ENCODE measurements at regions not wholly inside any gene's neighbourhood (a gene's known extent, or its start where the extent isn't known, plus 50 kb on each side); places are given as distances from the start of the nearest gene placed in this dataset.

- Histone ChIP-seq H3K9me3 (ENCODE audit: low read depth) (no peaks in the 10 kb centered on the region), H4K20me1 (ENCODE audit: insufficient read depth) (no peaks in the 10 kb centered on the region), H3K9me2 (ENCODE audit: insufficient read depth) (no peaks in the 10 kb centered on the region), H3K4me1 (ENCODE audit: insufficient read depth) (peaks cover 29% of the 10 kb centered on the region), H3F3A (ENCODE audit: insufficient read depth) (peaks cover 21% of the 10 kb centered on the region; the same call in 1 of the 2 replicates), H3K27ac (no peak overlapping the region), H3K4me2 (ENCODE audit: unreplicated experiment) (no peak overlapping the region), H2AFZ (peak overlapping the region; percentile 34; the same call in 1 of the 2 replicates), H3K27me3 (replicated peaks; ENCODE audit: insufficient read depth) (no peaks in the 10 kb centered on the region), H3K36me3 (ENCODE audit: low read depth) (no peaks in the 10 kb centered on the region), H3K9ac (no peak overlapping the region), H3K79me2 (ENCODE audit: insufficient read depth) (no peaks in the 10 kb centered on the region), H3K4me3 (no peak overlapping the region)
- DNase-seq = no peak
- WGBS, 2 experiments (ENCODE audit: low coverage in 1 of 2, low lambda C conversion rate in 2 of 2, missing lambda C conversion rate in 2 of 2) = 95 to 98% methylated on average over 3 of the region's 3 CpGs
- TF ChIP-seq EZH2 (IDR thresholded peaks at IDR 0.05; ENCODE audit: insufficient read depth, poor library complexity, severe bottlenecking) (no peak), EZH2phosphoT487 (IDR thresholded peaks at IDR 0.05; ENCODE audit: insufficient read depth, low read depth) (no peak)
- in situ Hi-C loops (cut with MboI) = no loop called here
These were observed 428.5 kb upstream of the RUNX1 start for GRCh38 chr21:35477622-35478021.

GRCh38 chr21:35476621-35477395 lies 427.7 kb upstream of the RUNX1 start:
- no peak overlapping the region for H3K9ac ChIP-seq
- peak; percentile 54 for DNase-seq
- TF ChIP-seq EZH2 (IDR thresholded peaks at IDR 0.05; ENCODE audit: insufficient read depth, poor library complexity, severe bottlenecking) (no peak), EZH2phosphoT487 (IDR thresholded peaks at IDR 0.05; ENCODE audit: insufficient read depth, low read depth) (no peak)
- H3K4me2 ChIP-seq (ENCODE audit: unreplicated experiment) = no peak overlapping the region
- H3K79me2 ChIP-seq (ENCODE audit: insufficient read depth) = no peaks in the 10 kb centered on the region
- H3K4me1 ChIP-seq (ENCODE audit: insufficient read depth) = peaks cover 29% of the 10 kb centered on the region
- peak overlapping the region; percentile 34 for H2AFZ ChIP-seq
- no peaks in the 10 kb centered on the region for H4K20me1 ChIP-seq (ENCODE audit: insufficient read depth)
- in situ Hi-C loops (cut with MboI) = no loop called here
- H3K27me3 ChIP-seq (replicated peaks; ENCODE audit: insufficient read depth) = no peaks in the 10 kb centered on the region
- peaks cover 21% of the 10 kb centered on the region; the same call in 1 of the 2 replicates for H3F3A ChIP-seq (ENCODE audit: insufficient read depth)
- no peaks in the 10 kb centered on the region for H3K9me3 ChIP-seq (ENCODE audit: low read depth)
- no peaks in the 10 kb centered on the region for H3K9me2 ChIP-seq (ENCODE audit: insufficient read depth)
- WGBS, 2 experiments (ENCODE audit: low coverage in 1 of 2, low lambda C conversion rate in 2 of 2, missing lambda C conversion rate in 2 of 2) = 40 to 44% methylated on average over 9 of the region's 9 CpGs
- no peak overlapping the region for H3K4me3 ChIP-seq
- H3K27ac ChIP-seq = no peak overlapping the region
- no peaks in the 10 kb centered on the region for H3K36me3 ChIP-seq (ENCODE audit: low read depth)

- H3K9ac ChIP-seq = no peak overlapping the region
- WGBS, 2 experiments (ENCODE audit: low coverage in 1 of 2, low lambda C conversion rate in 2 of 2, missing lambda C conversion rate in 2 of 2) = 42 to 48% methylated on average over 4 of the region's 4 CpGs
- no peaks in the 10 kb centered on the region for H4K20me1 ChIP-seq (ENCODE audit: insufficient read depth)
- H3K9me2 ChIP-seq (ENCODE audit: insufficient read depth) = no peaks in the 10 kb centered on the region
- no peaks in the 10 kb centered on the region for H3K79me2 ChIP-seq (ENCODE audit: insufficient read depth)
- DNase-seq = peak; percentile 54
- H3K27me3 ChIP-seq (replicated peaks; ENCODE audit: insufficient read depth) = no peaks in the 10 kb centered on the region
- H2AFZ ChIP-seq = peak overlapping the region; percentile 25
- H3K4me3 ChIP-seq = no peak overlapping the region
- peaks cover 21% of the 10 kb centered on the region; the same call in 1 of the 2 replicates for H3F3A ChIP-seq (ENCODE audit: insufficient read depth)
- H3K4me1 ChIP-seq (ENCODE audit: insufficient read depth) = peaks cover 29% of the 10 kb centered on the region
- peak overlapping the region; percentile 43 for H3K27ac ChIP-seq
- in situ Hi-C loops (cut with MboI) = no loop called here
- no peak for TF ChIP-seq EZH2phosphoT487 (IDR thresholded peaks at IDR 0.05; ENCODE audit: insufficient read depth, low read depth)
- TF ChIP-seq EZH2 (IDR thresholded peaks at IDR 0.05; ENCODE audit: insufficient read depth, poor library complexity, severe bottlenecking) = no peak
- no peaks in the 10 kb centered on the region for H3K9me3 ChIP-seq (ENCODE audit: low read depth)
- no peak overlapping the region for H3K4me2 ChIP-seq (ENCODE audit: unreplicated experiment)
- no peaks in the 10 kb centered on the region for H3K36me3 ChIP-seq (ENCODE audit: low read depth)
These were observed 426.7 kb upstream of the RUNX1 start for GRCh38 chr21:35475762-35476161.

- Histone ChIP-seq H3K9me2 (ENCODE audit: insufficient read depth) (no peaks in the 10 kb centered on the region), H3K9ac (no peak overlapping the region), H3K36me3 (ENCODE audit: low read depth) (no peaks in the 10 kb centered on the region), H3K27me3 (replicated peaks; ENCODE audit: insufficient read depth) (no peaks in the 10 kb centered on the region), H2AFZ (no peak overlapping the region), H3K4me3 (no peak overlapping the region), H3K9me3 (ENCODE audit: low read depth) (no peaks in the 10 kb centered on the region), H3F3A (ENCODE audit: insufficient read depth) (peaks cover 21% of the 10 kb centered on the region; the same call in 1 of the 2 replicates), H3K27ac (0 out of 2 replicates have a peak overlapping the region, but pooled peaks have one; percentile 43), H4K20me1 (ENCODE audit: insufficient read depth) (no peaks in the 10 kb centered on the region), H3K4me2 (ENCODE audit: unreplicated experiment) (no peak overlapping the region), H3K79me2 (ENCODE audit: insufficient read depth) (no peaks in the 10 kb centered on the region), H3K4me1 (ENCODE audit: insufficient read depth) (peaks cover 29% of the 10 kb centered on the region)
- in situ Hi-C loops (cut with MboI) = no loop called here
- peak; percentile 52 for DNase-seq
- TF ChIP-seq EZH2phosphoT487 (IDR thresholded peaks at IDR 0.05; ENCODE audit: insufficient read depth, low read depth) (no peak), EZH2 (IDR thresholded peaks at IDR 0.05; ENCODE audit: insufficient read depth, poor library complexity, severe bottlenecking) (no peak)
These were observed 425.9 kb upstream of the RUNX1 start for GRCh38 chr21:35475009-35475408.
